ENCODE measurements at regions not wholly inside any gene's neighbourhood (a gene's known extent, or its start where the extent isn't known, plus 50 kb on each side); places are given as distances from the start of the nearest gene placed in this dataset.

GRCh38 chr19:30116984-30117555, 175.0 kb downstream of the URI1 start:
- TF ChIP-seq CTCF (IDR thresholded peaks at IDR 0.05) (no peak), POLR2A (IDR thresholded peaks at IDR 0.05) (no peak)

Data from heart left ventricle (tissue), 13 donors.